H1 (cell line): ENCODE measurements at regions not wholly inside any gene's neighbourhood (a gene's known extent, or its start where the extent isn't known, plus 50 kb on each side); places are given as distances from the start of the nearest gene placed in this dataset.

Experiments
- CTCF ChIA-PET: fragments of 300-600 bp; sonication (Branson Sonifier 250); formaldehyde crosslinking; loops from one replicate; lab custom pipeline; 2021; ENCODE audit not compliant: partially characterized antibody; lab: Charles Lee
- POLR2A ChIA-PET: fragments of 300-600 bp; sonication (Branson Sonifier 250); formaldehyde crosslinking; loops from one replicate; lab custom pipeline; 2021; ENCODE audit warnings: inconsistent platforms; ENCODE audit not compliant: partially characterized antibody; lab: Charles Lee
- DNase-seq, 2 experiments: peaks; one replicate each; pipeline versions ENCODE4 v3.0.0 to v3.0.0-alpha.2; 2010 to 2022; ENCODE audit warnings: low spot score in 2 of 2, low read depth in 1 of 2, mixed read lengths in 1 of 2
- FAIRE-seq: peaks from 2 replicates; lab custom pipeline; 2011; peaks lifted over from hg19 to GRCh38; lab: Jason Lieb, UNC
- H2AFZ ChIP-seq: 2 replicates; pipeline ENCODE4 v1.8.1; 2012; ENCODE audit warnings: low read length, inconsistent platforms
- H2AK5ac ChIP-seq: 2 replicates; pipeline ENCODE4 v1.6.1; 2013; ENCODE audit warnings: low read depth, low read length
- H2BK120ac ChIP-seq: replicated peaks from 2 replicates; pipeline ENCODE3; 2013; ENCODE audit warnings: low read depth, low read length, inconsistent platforms
- H2BK12ac ChIP-seq: 2 replicates; pipeline ENCODE4 v1.6.1; 2013; ENCODE audit warnings: low read depth, low read length
- H2BK15ac ChIP-seq: 2 replicates; pipeline ENCODE4 v1.6.1; 2013; ENCODE audit warnings: low read length
- H2BK20ac ChIP-seq: 2 replicates; pipeline ENCODE4 v1.6.1; 2013; ENCODE audit warnings: low read length
- H2BK5ac ChIP-seq: 2 replicates; pipeline ENCODE4 v1.6.1; 2013; ENCODE audit warnings: low read depth, low read length
- H3K14ac ChIP-seq: 2 replicates; pipeline ENCODE4 v1.6.1; 2013; ENCODE audit warnings: inconsistent platforms; ENCODE audit not compliant: insufficient read length
- H3K18ac ChIP-seq: 2 replicates; pipeline ENCODE4 v1.6.1; 2013; ENCODE audit warnings: low read length; ENCODE audit errors: extremely low read depth
- H3K23ac ChIP-seq: 2 replicates; pipeline ENCODE4 v1.6.1; 2013; ENCODE audit warnings: inconsistent platforms; ENCODE audit not compliant: insufficient read length
- H3K23me2 ChIP-seq: 2 replicates; pipeline ENCODE4 v1.6.1; 2013; ENCODE audit warnings: low read depth, low read length
- H3K27ac ChIP-seq: 2 replicates; pipeline ENCODE4 v1.6.1; 2011; ENCODE audit warnings: low read depth, low read length, inconsistent platforms
- H3K27me3 ChIP-seq, 4 experiments: replicated peaks in 1 of 4; 1 replicate in 1 of 4; 2 replicates in 3 of 4; pipeline versions ENCODE4 v1.6.1 to v1.8.1; 2011 to 2013; ENCODE audit warnings: low read length in 3 of 4, mild to moderate bottlenecking in 3 of 4, inconsistent platforms in 2 of 4, mixed read lengths in 2 of 4, moderate library complexity in 1 of 4; ENCODE audit not compliant: control insufficient read depth in 3 of 4, insufficient read depth in 3 of 4; ENCODE audit errors: extremely low read depth in 1 of 4
- H3K36me3 ChIP-seq, 4 experiments: 2 replicates each; pipeline versions ENCODE4 v1.6.1 to v1.8.1; 2011 to 2013; ENCODE audit warnings: mild to moderate bottlenecking in 4 of 4, low read length in 3 of 4, moderate library complexity in 2 of 4, control low read depth in 1 of 4, inconsistent platforms in 1 of 4; ENCODE audit not compliant: insufficient read depth in 4 of 4, control insufficient read depth in 2 of 4
- H3K4ac ChIP-seq: replicated peaks from 2 replicates; pipeline ENCODE3; 2013; ENCODE audit warnings: low read length, low read depth, mixed read lengths, inconsistent platforms; ENCODE audit not compliant: insufficient read length
- H3K4me1 ChIP-seq, 4 experiments: replicated peaks in 1 of 4; 1 replicate in 1 of 4; 2 replicates in 3 of 4; pipeline versions ENCODE4 v1.6.1 to v1.8.1; 2011 to 2013; ENCODE audit warnings: low read length in 3 of 4, inconsistent platforms in 2 of 4, mixed read lengths in 1 of 4; ENCODE audit not compliant: insufficient read depth in 4 of 4, control insufficient read depth in 3 of 4
- H3K4me2 ChIP-seq, 2 experiments: 2 replicates each; pipeline versions ENCODE4 v1.6.1 to v1.8.1; 2011 to 2013; ENCODE audit warnings: low read depth in 2 of 2, low read length in 2 of 2, control low read depth in 1 of 2, inconsistent platforms in 1 of 2, mild to moderate bottlenecking in 1 of 2; ENCODE audit not compliant: insufficient read depth in 1 of 2
- H3K4me3 ChIP-seq, 4 experiments: fragments of 200-600, 300-600 bp in 1 of 4; sonication (generic), shearing (Covaris generic), sonication (Bioruptor Twin) in 1 of 4; 2 replicates each; pipeline versions ENCODE4 v1.5.1 to v1.8.1; 2011 to 2016; ENCODE audit warnings: low read length in 4 of 4, low read depth in 3 of 4, control low read depth in 2 of 4, inconsistent platforms in 2 of 4, mild to moderate bottlenecking in 2 of 4, mixed read lengths in 1 of 4, moderate library complexity in 1 of 4; ENCODE audit not compliant: insufficient read depth in 2 of 4; ENCODE audit errors: extremely low read depth in 1 of 4
- H3K56ac ChIP-seq: replicated peaks from 2 replicates; pipeline ENCODE3; 2013; ENCODE audit warnings: low read depth, mild to moderate bottlenecking, mixed read lengths, low read length, inconsistent platforms; ENCODE audit not compliant: insufficient read length
- H3K79me1 ChIP-seq: 2 replicates; pipeline ENCODE4 v1.6.1; 2013; ENCODE audit warnings: low read depth, low read length, control low read depth
- H3K79me2 ChIP-seq, 2 experiments: 2 replicates each; pipeline versions ENCODE4 v1.6.1 to v1.8.1; 2012 to 2013; ENCODE audit warnings: low read length in 2 of 2, mild to moderate bottlenecking in 2 of 2, inconsistent platforms in 1 of 2; ENCODE audit not compliant: insufficient read depth in 2 of 2, control insufficient read depth in 1 of 2
- H3K9ac ChIP-seq, 4 experiments: replicated peaks in 1 of 4; 1 replicate in 1 of 4; 2 replicates in 3 of 4; pipeline versions ENCODE4 v1.6.1 to v1.8.1; 2011 to 2013; ENCODE audit warnings: low read depth in 3 of 4, low read length in 3 of 4, control low read depth in 2 of 4, mild to moderate bottlenecking in 2 of 4, moderate library complexity in 2 of 4, inconsistent platforms in 1 of 4; ENCODE audit errors: extremely low read depth in 1 of 4
- H3K9me3 ChIP-seq, 2 experiments: 2 replicates each; pipeline versions ENCODE4 v1.6.1 to v1.8.1; 2012 to 2013; ENCODE audit warnings: mild to moderate bottlenecking in 2 of 2, moderate library complexity in 2 of 2, control low read depth in 1 of 2, inconsistent platforms in 1 of 2, low read depth in 1 of 2, low read length in 1 of 2, mixed read lengths in 1 of 2; ENCODE audit not compliant: insufficient read depth in 2 of 2
- H4K20me1 ChIP-seq, 2 experiments: replicated peaks in 1 of 2; 2 replicates each; pipeline versions ENCODE3 to v1.8.1; 2011 to 2013; ENCODE audit warnings: inconsistent platforms in 2 of 2, low read length in 2 of 2, mild to moderate bottlenecking in 1 of 2; ENCODE audit not compliant: insufficient read depth in 2 of 2, control insufficient read depth in 1 of 2
- H4K5ac ChIP-seq: 2 replicates; pipeline ENCODE4 v1.6.1; 2013; ENCODE audit warnings: low read length, low read depth, mixed read lengths, inconsistent platforms; ENCODE audit not compliant: insufficient read length
- H4K8ac ChIP-seq: 2 replicates; pipeline ENCODE4 v1.8.0; 2013; ENCODE audit warnings: mild to moderate bottlenecking, moderate library complexity, low read length, inconsistent platforms; ENCODE audit not compliant: insufficient read depth; ENCODE audit errors: extremely low read depth
- H4K91ac ChIP-seq: replicated peaks from 2 replicates; pipeline ENCODE3; 2013; ENCODE audit warnings: low read length, mixed read lengths, inconsistent platforms; ENCODE audit not compliant: insufficient read length
- CHD2 ChIP-seq: IDR thresholded peaks from 2 replicates; pipeline ENCODE4 v1.6.1; 2012; ENCODE audit warnings: low read length, improper control_type of control experiment
- EGR1 ChIP-seq: IDR thresholded peaks from 2 replicates; pipeline ENCODE4 v1.6.1; 2011; ENCODE audit warnings: low read depth, low read length, borderline replicate concordance
- HDAC2 ChIP-seq, 2 experiments: fragments of 300-600 bp in 1 of 2; sonication (generic) in 1 of 2; IDR thresholded peaks; 2 replicates each; pipeline ENCODE4 v1.6.1; 2011 to 2012; ENCODE audit warnings: low read depth in 2 of 2, low read length in 2 of 2, mild to moderate bottlenecking in 2 of 2, moderate library complexity in 2 of 2, borderline replicate concordance in 1 of 2, inconsistent platforms in 1 of 2
- RAD21 ChIP-seq, 2 experiments: IDR thresholded peaks in 1 of 2; conservative IDR thresholded peaks in 1 of 2; 2 replicates each; pipeline ENCODE4 v1.6.1; 2011; ENCODE audit warnings: low read depth in 2 of 2, low read length in 2 of 2, improper control_type of control experiment in 1 of 2, inconsistent platforms in 1 of 2, mild to moderate bottlenecking in 1 of 2, moderate library complexity in 1 of 2
- RFX5 ChIP-seq: IDR thresholded peaks from 2 replicates; pipeline ENCODE4 v1.6.1; 2011; ENCODE audit warnings: low read depth, low read length, improper control_type of control experiment, borderline replicate concordance
- SAP30 ChIP-seq: fragments of 300-600 bp; sonication (generic); IDR thresholded peaks from 2 replicates; pipeline ENCODE4 v1.7.1; 2012; ENCODE audit warnings: low read length, moderate library complexity, mild to moderate bottlenecking, inconsistent platforms; ENCODE audit not compliant: insufficient read depth, insufficient replicate concordance
- SIX5 ChIP-seq: IDR thresholded peaks from 2 replicates; pipeline ENCODE4 v1.6.1; 2011; ENCODE audit warnings: mild to moderate bottlenecking, low read depth, low read length
- SP4 ChIP-seq: IDR thresholded peaks from 2 replicates; pipeline ENCODE4 v1.6.1; 2012; ENCODE audit warnings: low read length, inconsistent platforms
- TAF1 ChIP-seq: IDR thresholded peaks from 2 replicates; pipeline ENCODE4 v1.6.1; 2011; ENCODE audit warnings: mild to moderate bottlenecking, low read depth, low read length
- WGBS, 2 experiments: shearing (Covaris generic) in 1 of 2; methylation state at CpG; one replicate each; pipeline versions ENCODE4 v1.1.6 to v1.1.7; 2013 to 2015; ENCODE audit warnings: low lambda C conversion rate in 2 of 2, mixed read lengths in 2 of 2, inconsistent platforms in 1 of 2, low coverage in 1 of 2, missing lambda C conversion rate in 1 of 2; ENCODE audit not compliant: insufficient replicate concordance in 2 of 2, insufficient coverage in 1 of 2, insufficient read length in 1 of 2; ENCODE audit errors: extremely low coverage in 1 of 2, missing lambda C conversion rate in 1 of 2; 5-methylcytosine and 5-hydroxymethylcytosine counted together
- TF ChIP-seq, protein P1 (sequence below): IDR thresholded peaks from 2 replicates; pipeline ENCODE4 v1.6.1; 2012; ENCODE audit warnings: inconsistent platforms

- no peak overlapping the region for H2BK120ac ChIP-seq
- no peak overlapping the region for H3K4ac ChIP-seq
- H3K27me3 ChIP-seq, result no peaks in the 10 kb centered on the region
- no peak overlapping the region for H3K14ac ChIP-seq
- H2BK20ac ChIP-seq, result no peak overlapping the region
- H3K4me2 ChIP-seq, result no peak overlapping the region
- H2BK15ac ChIP-seq, result no peak overlapping the region
- DNase-seq (no peak), FAIRE-seq (no peak)
- H4K20me1 ChIP-seq, result no peaks in the 10 kb centered on the region
- no peak overlapping the region for H3K27ac ChIP-seq
- no peaks in the 10 kb centered on the region for H3K79me2 ChIP-seq
- no peak overlapping the region for H2AK5ac ChIP-seq
- CTCF ChIA-PET, result interaction anchor here (0.7 to 1.2 kb wide), 2 partner anchors 8 to 16 kb away, joined by 3 read pairs; no protein-coding TSS in a partner anchor
- no peak overlapping the region for H4K8ac ChIP-seq
- H3K4me3 ChIP-seq, result no peak overlapping the region
- H3K79me1 ChIP-seq, result no peaks in the 10 kb centered on the region
- H3K9ac ChIP-seq, result no peak overlapping the region; a peak in 1 of 7 replicates
- no peak overlapping the region for H3K56ac ChIP-seq
- no peak overlapping the region for H4K5ac ChIP-seq
- H2BK5ac ChIP-seq, result no peak overlapping the region
- no peak overlapping the region for H2BK12ac ChIP-seq
- WGBS, 2 experiments, result 90% methylated on average over 2 of the region's 2 CpGs; no CpG with 5 or more reads in 1 of the 2 experiments
- H3K36me3 ChIP-seq, result no peaks in the 10 kb centered on the region
- H3K23me2 ChIP-seq, result no peaks in the 10 kb centered on the region
- no peak overlapping the region for H3K18ac ChIP-seq
- no peak overlapping the region for H3K23ac ChIP-seq
- H3K9me3 ChIP-seq, result peaks cover 4% of the 10 kb centered on the region in 2 experiments; a peak in 2 of 4 replicates
- no peak overlapping the region for H2AFZ ChIP-seq
- no peaks in the 10 kb centered on the region for H3K4me1 ChIP-seq
- POLR2A ChIA-PET, result no interaction called here
- TF ChIP-seq CHD2 (no peak), HDAC2 (IDR thresholded peaks at IDR 0.05; ENCODE audit: borderline replicate concordance in 1 of 2, low read depth in 2 of 2, low read length in 2 of 2) (no peak), SP4 (no peak), TAF1 (no peak), EGR1 (no peak), SIX5 (no peak), RAD21 (IDR thresholded peaks at IDR 0.05 in 1 of 2, conservative IDR thresholded peaks at IDR 0.05 in 1 of 2; ENCODE audit: low read depth in 2 of 2, low read length in 2 of 2) (no peak), SAP30 (no peak), RFX5 (no peak)
- TF ChIP-seq, protein P1, sequence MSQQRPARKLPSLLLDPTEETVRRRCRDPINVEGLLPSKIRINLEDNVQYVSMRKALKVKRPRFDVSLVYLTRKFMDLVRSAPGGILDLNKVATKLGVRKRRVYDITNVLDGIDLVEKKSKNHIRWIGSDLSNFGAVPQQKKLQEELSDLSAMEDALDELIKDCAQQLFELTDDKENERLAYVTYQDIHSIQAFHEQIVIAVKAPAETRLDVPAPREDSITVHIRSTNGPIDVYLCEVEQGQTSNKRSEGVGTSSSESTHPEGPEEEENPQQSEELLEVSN, result no peak
- no peak overlapping the region for H4K91ac ChIP-seq
These were observed 164.7 kb downstream of the LINC00237 start for GRCh38 chr20:20941468-20941889.
